22Rv1 (cell line): ENCODE measurements at regions not wholly inside any gene's neighbourhood (a gene's known extent, or its start where the extent isn't known, plus 50 kb on each side); places are given as distances from the start of the nearest gene placed in this dataset.

ENCODE experiments used
- H3K27ac ChIP-seq: fragments of 450-650 bp; 2 replicates; pipeline ENCODE4 v1.5.1; 2017
- CTCF ChIP-seq: fragments of 450-650 bp; IDR thresholded peaks from 2 replicates; pipeline ENCODE4 v1.5.1; 2017; ENCODE audit warnings: mild to moderate bottlenecking
- ZFX ChIP-seq: fragments of 450-650 bp; IDR thresholded peaks from 2 replicates; pipeline ENCODE4 v1.6.1; 2017; ENCODE audit warnings: antibody characterized with exemption, borderline replicate concordance

GRCh38 chr21:25281134-25281533, 326.1 kb downstream of the MRPL39 start:
- TF ChIP-seq CTCF (no peak), ZFX (no peak)
- H3K27ac ChIP-seq = no peak overlapping the region

- TF ChIP-seq CTCF (no peak), ZFX (no peak)
- H3K27ac ChIP-seq = no peak overlapping the region
Observed at GRCh38 chr21:25280061-25280460, 327.2 kb downstream of the MRPL39 start.

GRCh38 chr21:25273959-25274358, 333.3 kb downstream of the MRPL39 start:
- no peak for TF ChIP-seq ZFX
- H3K27ac ChIP-seq = no peak overlapping the region

GRCh38 chr21:25254491-25255174, 352.6 kb downstream of the MRPL39 start:
- H3K27ac ChIP-seq = no peak overlapping the region
- TF ChIP-seq CTCF (no peak), ZFX (no peak)

- TF ChIP-seq ZFX (no peak), CTCF (no peak)
Observed at GRCh38 chr21:25246546-25246945, 360.7 kb downstream of the MRPL39 start.

GRCh38 chr21:25244735-25245134, 362.5 kb downstream of the MRPL39 start:
- TF ChIP-seq CTCF (no peak), ZFX (no peak)
- no peak overlapping the region for H3K27ac ChIP-seq

More at GRCh38 chr21:25246546-25246945, 360.7 kb downstream of the MRPL39 start:
- H3K27ac ChIP-seq = no peak overlapping the region

GRCh38 chr21:25243808-25244207, 363.5 kb downstream of the MRPL39 start:
- no peak for TF ChIP-seq CTCF
- no peak for TF ChIP-seq ZFX
- H3K27ac ChIP-seq = no peak overlapping the region

GRCh38 chr21:25240974-25241373, 366.3 kb downstream of the MRPL39 start:
- H3K27ac ChIP-seq = no peak overlapping the region
- no peak for TF ChIP-seq CTCF
- no peak for TF ChIP-seq ZFX
